DOHH2 (cell line): ENCODE measurements at regions not wholly inside any gene's neighbourhood (a gene's known extent, or its start where the extent isn't known, plus 50 kb on each side); places are given as distances from the start of the nearest gene placed in this dataset.

Experiments
- H3F3A ChIP-seq: fragments of 200-600 bp; sonication (generic), shearing (Covaris generic); 2 replicates; pipeline ENCODE4 v1.6.0; 2016; ENCODE audit warnings: antibody characterized with exemption, mild to moderate bottlenecking; ENCODE audit not compliant: control insufficient read depth, insufficient read depth
- H3K27ac ChIP-seq: fragments of 200-600 bp; sonication (generic); 2 replicates; pipeline ENCODE4 v1.5.1; 2014; ENCODE audit warnings: low read depth, mild to moderate bottlenecking, low read length, moderate library complexity
- H3K27me3 ChIP-seq: fragments of 200-600 bp; sonication (generic); 2 replicates; pipeline ENCODE4 v1.6.1; 2014; ENCODE audit warnings: mild to moderate bottlenecking, low read length, mixed read lengths; ENCODE audit not compliant: control insufficient read depth
- H3K36me3 ChIP-seq: fragments of 200-600 bp; sonication (generic); 2 replicates; pipeline ENCODE4 v1.6.1; 2014; ENCODE audit warnings: mild to moderate bottlenecking, low read length, moderate library complexity, mixed read lengths; ENCODE audit not compliant: control insufficient read depth
- H3K4me1 ChIP-seq: fragments of 200-600 bp; sonication (generic); 2 replicates; pipeline ENCODE4 v1.6.1; 2014; ENCODE audit warnings: mild to moderate bottlenecking, low read length, mixed read lengths; ENCODE audit not compliant: control insufficient read depth
- H3K4me2 ChIP-seq: fragments of 200-600 bp; sonication (generic); 2 replicates; pipeline ENCODE4 v1.6.0; 2014; ENCODE audit warnings: mild to moderate bottlenecking, low read length, moderate library complexity
- H3K4me3 ChIP-seq: fragments of 200-600 bp; sonication (generic); 2 replicates; pipeline ENCODE4 v1.5.1; 2014; ENCODE audit warnings: mild to moderate bottlenecking, low read length, mixed read lengths
- H3K79me2 ChIP-seq: fragments of 200-600 bp; sonication (generic); 2 replicates; pipeline ENCODE4 v1.6.1; 2014; ENCODE audit warnings: mild to moderate bottlenecking, low read length, mixed read lengths; ENCODE audit not compliant: control insufficient read depth
- H3K9me2 ChIP-seq: fragments of 200-600 bp; sonication (generic); replicated peaks from 2 replicates; pipeline ENCODE4 v1.6.1; 2014; ENCODE audit warnings: mild to moderate bottlenecking, low read length, mixed read lengths; ENCODE audit not compliant: control insufficient read depth
- H3K9me3 ChIP-seq: fragments of 200-600 bp; sonication (generic); 2 replicates; pipeline ENCODE4 v1.6.1; 2014; ENCODE audit warnings: antibody characterized with exemption, low read length, mixed read lengths; ENCODE audit not compliant: control insufficient read depth, insufficient read depth
- H4K20me1 ChIP-seq: fragments of 200-600 bp; sonication (generic); 2 replicates; pipeline ENCODE4 v1.6.0; 2014; ENCODE audit warnings: low read depth, mild to moderate bottlenecking, antibody characterized with exemption, low read length, moderate library complexity; ENCODE audit not compliant: control insufficient read depth, insufficient read depth
- CTCF ChIP-seq: fragments of 200-600 bp; sonication (generic); IDR thresholded peaks from one replicate; pipeline ENCODE4 v1.5.1; 2014; ENCODE audit warnings: antibody characterized with exemption, mild to moderate bottlenecking, low read depth, low read length; ENCODE audit not compliant: poor library complexity, severe bottlenecking
- EZH2phosphoT487 ChIP-seq: fragments of 200-600 bp; sonication (generic); IDR thresholded peaks from 2 replicates; pipeline ENCODE4 v1.6.1; 2017; ENCODE audit warnings: borderline replicate concordance, mild to moderate bottlenecking, antibody characterized with exemption, low read length, moderate library complexity, mixed read lengths

DNA sequence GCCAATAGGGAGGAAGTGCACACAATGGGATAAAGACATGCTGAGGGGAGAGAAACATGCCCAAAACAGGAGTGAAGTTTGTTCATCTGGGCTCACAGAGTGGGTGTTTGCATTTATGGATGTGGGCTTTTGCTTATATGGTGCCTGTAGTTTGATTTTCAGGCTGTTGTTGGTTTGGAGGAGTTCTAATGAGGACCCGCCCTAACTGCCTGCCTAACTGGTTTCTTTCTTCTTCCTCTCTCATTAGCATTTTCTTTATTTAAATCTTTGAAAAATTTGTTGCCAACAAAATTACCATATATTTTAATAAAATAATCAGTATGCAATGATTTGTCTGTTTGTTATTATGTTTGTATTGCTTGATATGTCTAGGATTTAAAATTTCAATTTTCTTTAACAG is 1965.8 kb downstream of the C4orf33 start:
- no peak overlapping the region for H3K4me2 ChIP-seq
- no peaks in the 10 kb centered on the region for H4K20me1 ChIP-seq
- H3K36me3 ChIP-seq = no peaks in the 10 kb centered on the region
- H3K4me1 ChIP-seq = no peaks in the 10 kb centered on the region
- H3K79me2 ChIP-seq = no peaks in the 10 kb centered on the region
- no peaks in the 10 kb centered on the region for H3F3A ChIP-seq
- TF ChIP-seq EZH2phosphoT487 = no peak
- TF ChIP-seq CTCF = no peak
- no peak overlapping the region for H3K4me3 ChIP-seq
- H3K9me2 ChIP-seq = no peaks in the 10 kb centered on the region
- peaks cover 6% of the 10 kb centered on the region; the same call in 1 of the 2 replicates for H3K9me3 ChIP-seq
- no peak overlapping the region for H3K27ac ChIP-seq
- H3K27me3 ChIP-seq = no peaks in the 10 kb centered on the region

- no peaks in the 10 kb centered on the region for H4K20me1 ChIP-seq
- peaks cover 6% of the 10 kb centered on the region; the same call in 1 of the 2 replicates for H3K9me3 ChIP-seq
- no peak overlapping the region for H3K4me2 ChIP-seq
- H3K27ac ChIP-seq = no peak overlapping the region
- H3F3A ChIP-seq = no peaks in the 10 kb centered on the region
- H3K9me2 ChIP-seq = no peaks in the 10 kb centered on the region
- no peak for TF ChIP-seq CTCF
- TF ChIP-seq EZH2phosphoT487 = no peak
- H3K27me3 ChIP-seq = no peaks in the 10 kb centered on the region
- no peak overlapping the region for H3K4me3 ChIP-seq
- no peaks in the 10 kb centered on the region for H3K4me1 ChIP-seq
- H3K36me3 ChIP-seq = no peaks in the 10 kb centered on the region
- H3K79me2 ChIP-seq = no peaks in the 10 kb centered on the region
Observed at GRCh38 chr4:131063878-131064277, 1967.9 kb downstream of the C4orf33 start.

DNA sequence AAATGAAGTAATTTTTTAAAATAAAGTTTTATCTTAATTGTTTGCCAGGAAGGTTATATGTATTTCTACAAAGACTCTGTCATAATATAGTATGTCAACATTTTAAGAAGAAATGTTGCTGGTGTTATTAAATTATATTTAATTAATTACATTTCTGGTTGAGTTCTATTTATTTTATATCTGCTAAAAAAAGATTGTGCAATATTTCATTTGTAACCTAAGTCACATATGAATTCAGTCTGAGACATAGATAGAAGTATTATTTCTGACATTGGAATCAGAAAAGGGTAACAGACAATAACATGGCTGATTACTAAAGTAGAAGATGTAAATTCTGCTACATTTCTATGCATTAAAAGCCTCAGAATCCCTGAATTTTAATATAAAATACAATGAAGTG is 1985.1 kb downstream of the C4orf33 start:
- Histone ChIP-seq H3K27me3 (no peaks in the 10 kb centered on the region), H3K79me2 (no peaks in the 10 kb centered on the region)
- TF ChIP-seq CTCF = no peak
- no peak for TF ChIP-seq EZH2phosphoT487

GRCh38 chr4:131084997-131085396 is 1989.0 kb downstream of the C4orf33 start:
- H3F3A ChIP-seq = no peaks in the 10 kb centered on the region
- no peak overlapping the region for H3K4me3 ChIP-seq
- no peak overlapping the region for H3K4me2 ChIP-seq
- no peaks in the 10 kb centered on the region for H3K79me2 ChIP-seq
- H3K4me1 ChIP-seq = no peaks in the 10 kb centered on the region
- no peak overlapping the region for H3K27ac ChIP-seq
- no peaks in the 10 kb centered on the region for H3K9me3 ChIP-seq
- no peaks in the 10 kb centered on the region for H3K36me3 ChIP-seq
- H3K27me3 ChIP-seq = no peaks in the 10 kb centered on the region
- no peaks in the 10 kb centered on the region for H3K9me2 ChIP-seq
- TF ChIP-seq EZH2phosphoT487 (no peak), CTCF (no peak)
- H4K20me1 ChIP-seq = no peaks in the 10 kb centered on the region

More for the DNA sequence above, 1985.1 kb downstream of the C4orf33 start:
- H3K4me2 ChIP-seq = no peak overlapping the region
- H3F3A ChIP-seq = no peaks in the 10 kb centered on the region
- no peak overlapping the region for H3K4me3 ChIP-seq
- H3K9me3 ChIP-seq = no peaks in the 10 kb centered on the region
- H4K20me1 ChIP-seq = no peaks in the 10 kb centered on the region
- no peaks in the 10 kb centered on the region for H3K4me1 ChIP-seq
- no peak overlapping the region for H3K27ac ChIP-seq
- H3K36me3 ChIP-seq = no peaks in the 10 kb centered on the region
- H3K9me2 ChIP-seq = no peaks in the 10 kb centered on the region
